HG02610 (cell line): ENCODE measurements at regions not wholly inside any gene's neighbourhood (a gene's known extent, or its start where the extent isn't known, plus 50 kb on each side); places are given as distances from the start of the nearest gene placed in this dataset.
A peak's percentile ranks its signal among the peaks of the same experiment; 100 is the strongest.
"Not testable (repeated sequence)": the region's sequence is repeated elsewhere in the genome, so short reads cannot be mapped to it uniquely, and the experiment has no call there.

Source experiments
- ATAC-seq: cut with Tn5 transposase; IDR thresholded peaks from one replicate; pipeline ENCODE4 v1.9.1; 2021; ENCODE audit warnings: mild to moderate bottlenecking, moderate library complexity; ENCODE audit not compliant: unreplicated experiment

GRCh38 chrX:76509775-76510174 lies 82.3 kb downstream of the MAGEE1 start:
- no peak for ATAC-seq

GRCh38 chrX:76517544-76517943 lies 90.0 kb downstream of the MAGEE1 start:
- ATAC-seq: no peak

GRCh38 chrX:76520273-76521054 lies 93.0 kb downstream of the MAGEE1 start:
- ATAC-seq: no peak

- not testable (repeated sequence) for ATAC-seq
Measured at GRCh38 chrX:76535675-76536074, 108.2 kb downstream of the MAGEE1 start.

GRCh38 chrX:76538860-76539259 lies 111.3 kb downstream of the MAGEE1 start:
- no peak for ATAC-seq

- not testable (repeated sequence) for ATAC-seq
Measured at GRCh38 chrX:76543381-76543780, 115.9 kb downstream of the MAGEE1 start.

GRCh38 chrX:76550016-76550415 lies 122.5 kb downstream of the MAGEE1 start:
- ATAC-seq: no peak

GRCh38 chrX:76555269-76555668 lies 127.8 kb downstream of the MAGEE1 start:
- no peak for ATAC-seq

- ATAC-seq: no peak
Measured at GRCh38 chrX:76555816-76556215, 128.3 kb downstream of the MAGEE1 start.

- not testable (repeated sequence) for ATAC-seq
Measured at GRCh38 chrX:76564842-76565241, 137.3 kb downstream of the MAGEE1 start.

GRCh38 chrX:76605390-76605789 lies 177.9 kb downstream of the MAGEE1 start:
- ATAC-seq: no peak

GRCh38 chrX:76617020-76617419 lies 189.5 kb downstream of the MAGEE1 start:
- ATAC-seq: no peak

GRCh38 chrX:76643590-76643989 lies 216.1 kb downstream of the MAGEE1 start:
- ATAC-seq: no peak

GRCh38 chrX:76651369-76651768 lies 223.9 kb downstream of the MAGEE1 start:
- ATAC-seq: not testable (repeated sequence)

- ATAC-seq: peak; percentile 50
Measured at GRCh38 chrX:76657499-76657898, 230.0 kb downstream of the MAGEE1 start.
